ENCODE measurements at regions not wholly inside any gene's neighbourhood (a gene's known extent, or its start where the extent isn't known, plus 50 kb on each side); places are given as distances from the start of the nearest gene placed in this dataset.

- TF ChIP-seq, protein P1, sequence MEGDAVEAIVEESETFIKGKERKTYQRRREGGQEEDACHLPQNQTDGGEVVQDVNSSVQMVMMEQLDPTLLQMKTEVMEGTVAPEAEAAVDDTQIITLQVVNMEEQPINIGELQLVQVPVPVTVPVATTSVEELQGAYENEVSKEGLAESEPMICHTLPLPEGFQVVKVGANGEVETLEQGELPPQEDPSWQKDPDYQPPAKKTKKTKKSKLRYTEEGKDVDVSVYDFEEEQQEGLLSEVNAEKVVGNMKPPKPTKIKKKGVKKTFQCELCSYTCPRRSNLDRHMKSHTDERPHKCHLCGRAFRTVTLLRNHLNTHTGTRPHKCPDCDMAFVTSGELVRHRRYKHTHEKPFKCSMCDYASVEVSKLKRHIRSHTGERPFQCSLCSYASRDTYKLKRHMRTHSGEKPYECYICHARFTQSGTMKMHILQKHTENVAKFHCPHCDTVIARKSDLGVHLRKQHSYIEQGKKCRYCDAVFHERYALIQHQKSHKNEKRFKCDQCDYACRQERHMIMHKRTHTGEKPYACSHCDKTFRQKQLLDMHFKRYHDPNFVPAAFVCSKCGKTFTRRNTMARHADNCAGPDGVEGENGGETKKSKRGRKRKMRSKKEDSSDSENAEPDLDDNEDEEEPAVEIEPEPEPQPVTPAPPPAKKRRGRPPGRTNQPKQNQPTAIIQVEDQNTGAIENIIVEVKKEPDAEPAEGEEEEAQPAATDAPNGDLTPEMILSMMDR (IDR thresholded peaks at IDR 0.05; ENCODE audit: insufficient read depth, low read length, poor library complexity, severe bottlenecking): no peak
- TF ChIP-seq EZH2phosphoT487 (conservative IDR thresholded peaks at IDR 0.05; ENCODE audit: low read length): no peak
These were observed 113.5 kb upstream of the TTC29 start for GRCh38 chr4:147059064-147059731.

Measured in SU-DHL-6 (cell line).